CD4-positive, CD25-positive, alpha-beta regulatory T cell (primary cell): ENCODE measurements at regions not wholly inside any gene's neighbourhood (a gene's known extent, or its start where the extent isn't known, plus 50 kb on each side); places are given as distances from the start of the nearest gene placed in this dataset.

ENCODE experiments used
- ATAC-seq, 2 donors: fragments of 150-1000 bp; cut with Tn5 transposase; one replicate each; pipeline ENCODE4 v1.10.0; 2021; ENCODE audit warnings: low read depth in 2 of 2, moderate number of reproducible peaks in 2 of 2, moderate library complexity in 1 of 2
- DNase-seq, 3 donors: peaks; one replicate each; pipeline versions ENCODE4 v3.0.0 to v3.0.0-alpha.2; 2012 to 2022; ENCODE audit warnings: mixed read lengths in 1 of 3
- H3K27ac ChIP-seq: one replicate; pipeline ENCODE4 v1.7.0; 2013; ENCODE audit warnings: mild to moderate bottlenecking, low read length; ENCODE audit not compliant: insufficient read depth, poor library complexity, severe bottlenecking
- H3K27me3 ChIP-seq: one replicate; pipeline ENCODE4 v1.7.0; 2013; ENCODE audit warnings: low read length; ENCODE audit not compliant: control insufficient read depth, insufficient read depth
- H3K36me3 ChIP-seq: one replicate; pipeline ENCODE4 v1.7.0; 2013; ENCODE audit warnings: mild to moderate bottlenecking, low read length, moderate library complexity; ENCODE audit not compliant: control insufficient read depth, insufficient read depth
- H3K4me1 ChIP-seq: 2 replicates; pipeline ENCODE4 v1.7.0; 2013; ENCODE audit warnings: mild to moderate bottlenecking, low read length; ENCODE audit not compliant: insufficient read depth, control insufficient read depth, poor library complexity, severe bottlenecking
- H3K4me3 ChIP-seq: one replicate; pipeline ENCODE4 v1.7.0; 2013; ENCODE audit warnings: low read depth, mild to moderate bottlenecking, low read length, moderate library complexity
- H3K9me3 ChIP-seq, 2 experiments: 1 replicate in 1 of 2; 2 replicates in 1 of 2; pipeline ENCODE4 v1.7.0; 2013; ENCODE audit warnings: low read length in 2 of 2, mild to moderate bottlenecking in 1 of 2, moderate library complexity in 1 of 2; ENCODE audit not compliant: control insufficient read depth in 2 of 2
- H3K27ac Mint-ChIP-seq, 3 donors: one replicate each; pipeline ENCODE4 v1.8.0; 2020 to 2022; ENCODE audit warnings: mild to moderate bottlenecking in 3 of 3, mixed read lengths in 3 of 3, moderate library complexity in 2 of 3
- H3K27me3 Mint-ChIP-seq: one replicate; pipeline ENCODE4 v1.8.0; 2022; ENCODE audit warnings: mild to moderate bottlenecking, mixed read lengths
- H3K36me3 Mint-ChIP-seq: one replicate; pipeline ENCODE4 v1.8.0; 2020; ENCODE audit warnings: mixed read lengths
- H3K4me1 Mint-ChIP-seq, 4 donors: one replicate each; pipeline ENCODE4 v1.8.0; 2020 to 2022; ENCODE audit warnings: mixed read lengths in 4 of 4, mild to moderate bottlenecking in 1 of 4
- H3K4me3 Mint-ChIP-seq, 4 donors: one replicate each; pipeline ENCODE4 v1.8.0; 2020 to 2022; ENCODE audit warnings: mild to moderate bottlenecking in 4 of 4, mixed read lengths in 4 of 4, moderate library complexity in 3 of 4
- H3K9me3 Mint-ChIP-seq, 7 donors: one replicate each; pipeline ENCODE4 v1.8.0; 2020 to 2022; ENCODE audit warnings: mixed read lengths in 7 of 7, mild to moderate bottlenecking in 3 of 7, moderate library complexity in 2 of 7

GRCh38 chr2:81528852-81529480 is 1224.4 kb upstream of the LRRTM1 start:
- Histone ChIP-seq H3K4me1 (no peaks in the 10 kb centered on the region), H3K9me3 (peaks cover 2 to 10% of the 10 kb centered on the region in 2 experiments), H3K27me3 (no peaks in the 10 kb centered on the region), H3K36me3 (no peaks in the 10 kb centered on the region), H3K27ac (no peak overlapping the region), H3K4me3 (no peak overlapping the region)
- no peak overlapping the region for H3K27ac Mint-ChIP-seq
- H3K36me3 Mint-ChIP-seq = no peaks in the 10 kb centered on the region
- no peaks in the 10 kb centered on the region for H3K4me1 Mint-ChIP-seq
- peaks cover 0 to 38% (median 8%) of the 10 kb centered on the region in 7 donors for H3K9me3 Mint-ChIP-seq
- ATAC-seq = no peak
- no peaks in the 10 kb centered on the region for H3K27me3 Mint-ChIP-seq
- H3K4me3 Mint-ChIP-seq = no peak overlapping the region
- DNase-seq = no peak

GRCh38 chr2:81523344-81523743 is 1218.8 kb upstream of the LRRTM1 start:
- Mint-ChIP-seq H3K27ac (no peak overlapping the region), H3K36me3 (no peaks in the 10 kb centered on the region), H3K27me3 (no peaks in the 10 kb centered on the region), H3K9me3 (peaks cover 2 to 21% (median 13%) of the 10 kb centered on the region in 7 donors), H3K4me1 (no peaks in the 10 kb centered on the region), H3K4me3 (no peak overlapping the region)
- H3K4me3 ChIP-seq = no peak overlapping the region
- peaks cover 0 to 10% of the 10 kb centered on the region in 2 experiments for H3K9me3 ChIP-seq
- H3K27ac ChIP-seq = no peak overlapping the region
- ATAC-seq (no peak), DNase-seq (no peak)
- H3K4me1 ChIP-seq = no peaks in the 10 kb centered on the region
- no peaks in the 10 kb centered on the region for H3K27me3 ChIP-seq
- H3K36me3 ChIP-seq = no peaks in the 10 kb centered on the region

GRCh38 chr2:81513328-81513727 is 1208.8 kb upstream of the LRRTM1 start:
- Histone ChIP-seq H3K36me3 (no peaks in the 10 kb centered on the region), H3K9me3 (no peaks in the 10 kb centered on the region), H3K27me3 (no peaks in the 10 kb centered on the region), H3K4me3 (no peak overlapping the region), H3K4me1 (no peaks in the 10 kb centered on the region), H3K27ac (no peak overlapping the region)
- no peaks in the 10 kb centered on the region for H3K4me1 Mint-ChIP-seq
- no peak overlapping the region for H3K4me3 Mint-ChIP-seq
- DNase-seq = no peak
- peaks cover 0 to 16% (median 4%) of the 10 kb centered on the region in 7 donors for H3K9me3 Mint-ChIP-seq
- H3K27ac Mint-ChIP-seq = no peak overlapping the region
- H3K36me3 Mint-ChIP-seq = no peaks in the 10 kb centered on the region
- H3K27me3 Mint-ChIP-seq = no peaks in the 10 kb centered on the region
- no peak for ATAC-seq

GRCh38 chr2:81505586-81505985 is 1201.0 kb upstream of the LRRTM1 start:
- Mint-ChIP-seq H3K27ac (no peak overlapping the region), H3K4me3 (no peak overlapping the region), H3K9me3 (peaks cover 0 to 12% (median 1%) of the 10 kb centered on the region in 7 donors), H3K4me1 (no peaks in the 10 kb centered on the region), H3K27me3 (no peaks in the 10 kb centered on the region), H3K36me3 (no peaks in the 10 kb centered on the region)
- DNase-seq (no peak), ATAC-seq (no peak)
- Histone ChIP-seq H3K27me3 (no peaks in the 10 kb centered on the region), H3K9me3 (peaks cover 0 to 2% of the 10 kb centered on the region in 2 experiments), H3K36me3 (no peaks in the 10 kb centered on the region), H3K4me1 (no peaks in the 10 kb centered on the region), H3K4me3 (no peak overlapping the region), H3K27ac (no peak overlapping the region)

- no peaks in the 10 kb centered on the region for H3K4me1 Mint-ChIP-seq
- no peak for ATAC-seq
- H3K9me3 Mint-ChIP-seq = peaks cover 2 to 45% (median 8%) of the 10 kb centered on the region in 7 donors
Measured at GRCh38 chr2:81495556-81495955, 1191.0 kb upstream of the LRRTM1 start.

GRCh38 chr2:81483254-81483653 is 1178.7 kb upstream of the LRRTM1 start:
- DNase-seq = no peak
- no peaks in the 10 kb centered on the region for H3K27me3 ChIP-seq
- H3K4me3 Mint-ChIP-seq = no peak overlapping the region
- H3K9me3 Mint-ChIP-seq = peaks cover 1 to 22% (median 13%) of the 10 kb centered on the region in 7 donors
- H3K4me3 ChIP-seq = no peak overlapping the region
- no peak overlapping the region for H3K27ac Mint-ChIP-seq
- H3K27me3 Mint-ChIP-seq = no peaks in the 10 kb centered on the region
- no peaks in the 10 kb centered on the region for H3K4me1 Mint-ChIP-seq
- no peaks in the 10 kb centered on the region for H3K36me3 ChIP-seq
- H3K36me3 Mint-ChIP-seq = no peaks in the 10 kb centered on the region
- peaks cover 2 to 6% of the 10 kb centered on the region in 2 experiments for H3K9me3 ChIP-seq
- H3K4me1 ChIP-seq = no peaks in the 10 kb centered on the region
- H3K27ac ChIP-seq = no peak overlapping the region
- ATAC-seq = no peak

More at GRCh38 chr2:81495556-81495955, 1191.0 kb upstream of the LRRTM1 start:
- H3K4me3 ChIP-seq = no peak overlapping the region
- H3K27me3 ChIP-seq = no peaks in the 10 kb centered on the region
- no peaks in the 10 kb centered on the region for H3K4me1 ChIP-seq
- H3K27ac ChIP-seq = no peak overlapping the region
- DNase-seq = no peak
- peaks cover 4% of the 10 kb centered on the region for H3K27me3 Mint-ChIP-seq
- H3K9me3 ChIP-seq = peaks cover 1 to 5% of the 10 kb centered on the region in 2 experiments
- H3K36me3 Mint-ChIP-seq = no peaks in the 10 kb centered on the region
- no peaks in the 10 kb centered on the region for H3K36me3 ChIP-seq
- no peak overlapping the region for H3K27ac Mint-ChIP-seq
- no peak overlapping the region for H3K4me3 Mint-ChIP-seq

GRCh38 chr2:81481994-81482368 is 1177.4 kb upstream of the LRRTM1 start:
- no peak for ATAC-seq
- no peaks in the 10 kb centered on the region for H3K27me3 ChIP-seq
- no peaks in the 10 kb centered on the region for H3K27me3 Mint-ChIP-seq
- no peak overlapping the region for H3K27ac Mint-ChIP-seq
- no peaks in the 10 kb centered on the region for H3K4me1 Mint-ChIP-seq
- no peaks in the 10 kb centered on the region for H3K36me3 ChIP-seq
- no peak for DNase-seq
- H3K27ac ChIP-seq = no peak overlapping the region
- peaks cover 2 to 6% of the 10 kb centered on the region in 2 experiments for H3K9me3 ChIP-seq
- H3K4me3 ChIP-seq = no peak overlapping the region
- H3K4me3 Mint-ChIP-seq = no peak overlapping the region
- H3K36me3 Mint-ChIP-seq = peaks cover 3% of the 10 kb centered on the region
- peaks cover 5 to 17% (median 8%) of the 10 kb centered on the region in 7 donors for H3K9me3 Mint-ChIP-seq
- H3K4me1 ChIP-seq = no peaks in the 10 kb centered on the region
